KMS-11 (cell line): ENCODE measurements at regions not wholly inside any gene's neighbourhood (a gene's known extent, or its start where the extent isn't known, plus 50 kb on each side); places are given as distances from the start of the nearest gene placed in this dataset.

ENCODE experiments used
- H2AFZ ChIP-seq: fragments of 200-600 bp; sonication (generic); 2 replicates; pipeline ENCODE4 v1.6.1; 2016; ENCODE audit warnings: antibody characterized with exemption, mixed run types, low read depth
- H3K27ac ChIP-seq: fragments of 200-600 bp; sonication (generic); 2 replicates; pipeline ENCODE4 v1.6.1; 2016; ENCODE audit warnings: mild to moderate bottlenecking, mixed run types
- H3K27me3 ChIP-seq: fragments of 200-600 bp; sonication (generic); 2 replicates; pipeline ENCODE4 v1.6.1; 2017; ENCODE audit warnings: mild to moderate bottlenecking, low read depth, mixed run types, moderate library complexity; ENCODE audit not compliant: insufficient read depth
- H3K36me3 ChIP-seq: fragments of 200-600 bp; sonication (generic); 2 replicates; pipeline ENCODE4 v1.6.1; 2017; ENCODE audit warnings: mild to moderate bottlenecking, mixed run types; ENCODE audit not compliant: insufficient read depth
- H3K4me1 ChIP-seq: fragments of 200-600 bp; sonication (generic); 2 replicates; pipeline ENCODE4 v1.6.1; 2016; ENCODE audit warnings: mild to moderate bottlenecking, low read depth, mixed run types; ENCODE audit not compliant: poor library complexity, severe bottlenecking
- H3K4me2 ChIP-seq: fragments of 200-600 bp; sonication (generic); 2 replicates; pipeline ENCODE4 v1.7.0; 2016; ENCODE audit warnings: mild to moderate bottlenecking, mixed run types
- H3K4me3 ChIP-seq: fragments of 200-600 bp; sonication (generic); IDR thresholded peaks from 2 replicates; pipeline ENCODE4 v1.6.1; 2017; ENCODE audit warnings: low read depth, low read length, mixed read lengths; ENCODE audit not compliant: insufficient read depth
- H3K79me2 ChIP-seq: fragments of 200-600 bp; sonication (generic); 2 replicates; pipeline ENCODE4 v1.6.1; 2016; ENCODE audit warnings: low read depth, mixed run types; ENCODE audit not compliant: insufficient read depth
- H3K9ac ChIP-seq: fragments of 200-600 bp; sonication (generic); 2 replicates; pipeline ENCODE4 v1.6.1; 2016; ENCODE audit warnings: mild to moderate bottlenecking, mixed run types
- H4K20me1 ChIP-seq: fragments of 200-600 bp; sonication (generic); 2 replicates; pipeline ENCODE4 v1.6.1; 2016; ENCODE audit warnings: mild to moderate bottlenecking, mixed run types; ENCODE audit not compliant: insufficient read depth
- TF ChIP-seq, protein P1 (sequence below): fragments of 200-600 bp; sonication (generic); conservative IDR thresholded peaks from 2 replicates; pipeline ENCODE4 v1.6.1; 2017; ENCODE audit warnings: low read depth, mild to moderate bottlenecking, antibody characterized with exemption, low read length, moderate library complexity, mixed read lengths

DNA sequence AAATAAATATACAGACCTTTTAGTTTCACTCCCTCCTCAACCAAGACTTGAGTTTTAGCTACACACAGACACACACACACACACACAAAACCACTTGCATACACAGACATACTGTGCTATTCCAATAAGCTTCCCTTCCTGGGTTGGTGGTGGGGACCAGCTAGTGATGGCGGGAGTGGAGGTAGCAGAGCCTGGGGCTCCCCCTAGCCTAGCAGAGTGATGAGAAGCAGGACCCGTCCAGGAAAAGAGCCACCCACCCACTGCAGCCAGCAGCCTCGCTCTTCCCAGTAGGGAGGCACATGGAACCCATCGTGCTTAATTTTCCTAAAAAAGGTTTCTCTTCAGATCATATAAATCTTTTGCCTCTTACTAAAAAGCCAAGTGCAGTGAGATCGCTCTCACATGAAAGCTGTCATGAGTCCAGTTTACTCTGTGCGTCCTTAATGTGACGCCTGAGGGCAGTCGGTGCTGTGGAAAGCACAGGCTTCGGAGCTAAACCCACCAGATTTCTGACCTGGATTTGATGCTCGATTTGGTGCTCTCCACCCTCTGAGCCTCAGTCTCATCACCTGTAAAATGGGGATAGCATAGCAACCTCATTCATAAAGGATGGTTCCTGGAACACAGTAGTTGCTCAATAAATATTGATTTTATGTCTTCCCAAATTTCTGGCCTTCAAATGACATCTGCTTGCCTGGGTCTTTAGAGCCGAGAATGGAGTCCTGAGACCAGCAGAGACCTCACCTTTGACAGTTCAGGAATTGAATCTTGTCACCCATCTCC lies 60.1 kb upstream of the YWHAQ start:
- Histone ChIP-seq H3K9ac (no peak overlapping the region), H3K4me1 (peaks cover 20% of the 10 kb centered on the region), H3K4me3 (no peak overlapping the region), H3K27ac (no peak overlapping the region), H2AFZ (no peak overlapping the region), H3K79me2 (no peaks in the 10 kb centered on the region), H3K4me2 (no peak overlapping the region), H3K36me3 (no peaks in the 10 kb centered on the region), H4K20me1 (no peaks in the 10 kb centered on the region), H3K27me3 (no peaks in the 10 kb centered on the region)
- TF ChIP-seq, protein P1, sequence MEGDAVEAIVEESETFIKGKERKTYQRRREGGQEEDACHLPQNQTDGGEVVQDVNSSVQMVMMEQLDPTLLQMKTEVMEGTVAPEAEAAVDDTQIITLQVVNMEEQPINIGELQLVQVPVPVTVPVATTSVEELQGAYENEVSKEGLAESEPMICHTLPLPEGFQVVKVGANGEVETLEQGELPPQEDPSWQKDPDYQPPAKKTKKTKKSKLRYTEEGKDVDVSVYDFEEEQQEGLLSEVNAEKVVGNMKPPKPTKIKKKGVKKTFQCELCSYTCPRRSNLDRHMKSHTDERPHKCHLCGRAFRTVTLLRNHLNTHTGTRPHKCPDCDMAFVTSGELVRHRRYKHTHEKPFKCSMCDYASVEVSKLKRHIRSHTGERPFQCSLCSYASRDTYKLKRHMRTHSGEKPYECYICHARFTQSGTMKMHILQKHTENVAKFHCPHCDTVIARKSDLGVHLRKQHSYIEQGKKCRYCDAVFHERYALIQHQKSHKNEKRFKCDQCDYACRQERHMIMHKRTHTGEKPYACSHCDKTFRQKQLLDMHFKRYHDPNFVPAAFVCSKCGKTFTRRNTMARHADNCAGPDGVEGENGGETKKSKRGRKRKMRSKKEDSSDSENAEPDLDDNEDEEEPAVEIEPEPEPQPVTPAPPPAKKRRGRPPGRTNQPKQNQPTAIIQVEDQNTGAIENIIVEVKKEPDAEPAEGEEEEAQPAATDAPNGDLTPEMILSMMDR, result no peak

DNA sequence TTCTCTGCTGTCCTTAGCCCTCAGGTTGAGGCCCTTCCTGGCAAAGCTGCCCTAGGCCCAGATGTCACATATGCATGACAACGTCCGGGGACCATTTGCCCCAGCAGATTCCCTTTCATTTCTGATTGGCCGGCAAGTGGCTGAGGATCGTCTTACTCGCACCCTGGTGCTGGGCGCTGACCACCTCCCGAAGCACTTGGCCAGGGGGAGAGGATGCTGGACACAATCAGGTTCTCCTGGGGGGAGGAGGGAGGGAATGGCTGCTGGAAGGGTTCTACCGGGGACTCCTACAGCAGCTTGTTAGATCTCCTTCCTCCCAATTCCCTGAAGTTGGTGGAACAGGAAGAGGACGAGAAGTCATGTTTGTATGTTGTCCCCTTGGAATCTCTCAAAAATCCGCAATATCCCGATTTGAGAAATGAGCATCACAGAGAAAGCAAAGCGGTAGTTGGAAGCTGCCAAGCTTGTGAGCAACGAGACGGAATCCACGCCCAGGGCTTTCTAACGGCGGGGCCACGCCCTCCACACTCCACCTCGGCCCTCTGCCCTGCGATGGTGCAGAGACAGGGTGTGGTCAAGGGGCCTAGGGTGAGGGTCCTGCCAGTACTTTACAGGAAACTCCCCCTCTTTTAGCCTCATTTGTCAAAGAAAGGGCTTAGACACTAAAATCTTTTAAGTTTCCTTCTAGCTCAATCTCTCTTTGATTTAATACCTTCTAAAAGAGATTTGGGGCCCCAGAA lies 61.8 kb upstream of the YWHAQ start:
- Histone ChIP-seq H3K4me3 (no peak overlapping the region), H4K20me1 (no peaks in the 10 kb centered on the region), H3K36me3 (no peaks in the 10 kb centered on the region), H3K27ac (peak overlapping the region; percentile 24), H2AFZ (peak overlapping the region; percentile 69), H3K4me1 (peaks cover 21% of the 10 kb centered on the region), H3K9ac (peak overlapping the region; percentile 23; the same call in 1 of the 2 replicates), H3K4me2 (peak overlapping the region; percentile 62), H3K27me3 (no peaks in the 10 kb centered on the region), H3K79me2 (no peaks in the 10 kb centered on the region)
- TF ChIP-seq, protein P1, result no peak

DNA sequence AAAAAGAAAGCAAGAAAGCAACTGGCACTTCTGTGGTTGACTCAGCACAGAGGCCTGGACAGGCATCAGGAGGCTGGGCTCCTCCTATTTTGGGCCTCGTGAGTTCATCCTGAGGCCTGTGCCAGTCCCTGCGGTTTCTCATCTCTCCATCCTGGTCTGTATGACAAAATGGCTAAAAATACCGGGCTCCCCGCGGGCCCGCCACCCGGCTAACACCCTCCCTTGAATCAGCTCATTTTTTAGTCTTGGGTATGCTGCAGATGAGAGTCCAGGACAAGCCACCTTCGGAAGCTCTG lies 62.3 kb upstream of the YWHAQ start:
- TF ChIP-seq, protein P1, result no peak
- Histone ChIP-seq H3K27me3 (no peaks in the 10 kb centered on the region), H3K4me3 (no peak overlapping the region), H3K4me1 (peaks cover 26% of the 10 kb centered on the region), H3K79me2 (no peaks in the 10 kb centered on the region), H4K20me1 (no peaks in the 10 kb centered on the region), H2AFZ (peak overlapping the region; percentile 69), H3K36me3 (no peaks in the 10 kb centered on the region), H3K9ac (peak overlapping the region; percentile 23; the same call in 1 of the 2 replicates), H3K27ac (peak overlapping the region; percentile 24), H3K4me2 (peak overlapping the region; percentile 62)

DNA sequence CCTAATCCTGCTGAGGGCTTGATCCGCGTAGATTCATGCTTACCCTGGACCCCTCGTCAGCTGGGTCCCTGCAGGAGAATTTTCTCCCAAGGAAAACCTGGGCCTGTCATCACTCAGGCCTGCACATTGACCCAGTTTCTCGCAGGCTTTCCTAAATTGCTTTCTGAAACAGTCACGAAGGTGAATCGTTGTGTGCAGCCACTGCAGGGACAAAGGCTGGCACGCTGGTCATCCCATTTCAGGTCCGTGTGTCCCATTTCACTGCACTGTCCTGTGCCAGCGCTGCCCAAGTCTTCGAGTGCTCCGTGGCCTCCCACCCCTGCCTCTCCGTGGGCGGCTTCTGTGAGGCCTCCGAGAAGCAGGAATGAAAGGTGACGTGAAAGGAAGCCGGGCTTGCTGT lies 62.8 kb upstream of the YWHAQ start:
- Histone ChIP-seq H3K9ac (no peak overlapping the region; the same call in 1 of the 2 replicates), H3K4me3 (no peak overlapping the region), H3K27me3 (no peaks in the 10 kb centered on the region), H3K36me3 (no peaks in the 10 kb centered on the region), H3K79me2 (no peaks in the 10 kb centered on the region), H3K4me2 (no peak overlapping the region), H2AFZ (peak overlapping the region; percentile 69; the same call in 1 of the 2 replicates), H3K4me1 (peaks cover 29% of the 10 kb centered on the region), H3K27ac (peak overlapping the region; percentile 24; the same call in 1 of the 2 replicates), H4K20me1 (no peaks in the 10 kb centered on the region)
- TF ChIP-seq, protein P1, result no peak
